GM19452 (cell line): ENCODE measurements at regions not wholly inside any gene's neighbourhood (a gene's known extent, or its start where the extent isn't known, plus 50 kb on each side); places are given as distances from the start of the nearest gene placed in this dataset.
"Not testable (repeated sequence)": the region's sequence is repeated elsewhere in the genome, so short reads cannot be mapped to it uniquely, and the experiment has no call there.

Source experiments
- ATAC-seq: cut with Tn5 transposase; IDR thresholded peaks from one replicate; pipeline ENCODE4 v1.9.1; 2021; ENCODE audit not compliant: unreplicated experiment

DNA sequence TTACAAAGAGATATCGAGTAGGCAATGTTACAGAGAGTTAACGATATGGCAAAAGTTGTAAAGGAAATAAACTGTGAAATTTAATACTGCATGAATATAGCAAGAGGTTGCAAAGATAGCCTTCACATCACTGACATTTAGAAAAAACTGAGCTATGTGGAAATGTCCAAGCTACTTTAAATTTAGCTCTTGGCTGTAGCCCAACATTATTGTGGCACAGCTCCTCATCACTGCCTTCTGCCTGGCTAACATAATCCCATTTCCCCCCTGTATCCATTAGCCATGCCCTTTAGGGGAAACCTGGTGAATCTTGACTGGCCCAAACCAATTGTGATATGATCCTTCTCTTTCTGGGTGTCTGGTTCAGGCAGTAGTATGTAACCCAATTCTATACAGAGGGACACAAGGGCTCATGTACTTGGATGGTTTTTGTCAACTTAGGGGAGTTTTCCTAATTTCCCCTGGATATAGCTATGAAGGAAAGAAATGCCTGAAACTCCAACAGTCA, 115.4 kb downstream of the PFDN4 start:
- no peak for ATAC-seq

- no peak for ATAC-seq
Measured at GRCh38 chr20:54324041-54324440, 116.2 kb downstream of the PFDN4 start.

DNA sequence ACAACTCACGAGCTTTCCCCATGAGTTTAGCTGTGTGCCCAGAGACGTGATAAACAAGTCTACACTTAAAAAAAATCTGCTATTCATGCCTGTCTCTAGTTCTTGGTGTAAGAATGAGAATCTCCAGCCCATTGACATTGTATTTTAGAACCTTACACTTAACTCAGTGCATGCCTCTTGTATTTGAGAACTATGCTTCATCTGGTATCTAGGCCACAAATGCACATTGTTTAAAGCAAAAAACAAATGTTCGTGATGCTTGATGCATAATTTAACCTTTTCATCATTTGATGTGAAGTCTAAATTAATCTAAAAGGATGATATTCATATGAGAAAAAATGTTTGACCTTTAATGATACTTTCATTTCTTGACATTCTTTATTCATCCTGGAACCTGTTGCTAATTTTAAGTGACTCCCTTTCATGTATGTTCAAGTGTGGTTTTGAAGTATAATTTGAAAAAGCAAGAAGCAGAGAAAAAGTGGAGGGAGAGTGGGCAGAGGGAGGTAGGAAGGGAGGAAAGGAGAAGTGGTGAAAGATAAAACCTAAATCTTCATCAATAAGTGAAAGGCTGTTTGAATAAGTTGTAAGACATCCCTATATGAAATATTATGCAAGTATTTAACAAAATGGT, 116.9 kb downstream of the PFDN4 start:
- no peak for ATAC-seq

DNA sequence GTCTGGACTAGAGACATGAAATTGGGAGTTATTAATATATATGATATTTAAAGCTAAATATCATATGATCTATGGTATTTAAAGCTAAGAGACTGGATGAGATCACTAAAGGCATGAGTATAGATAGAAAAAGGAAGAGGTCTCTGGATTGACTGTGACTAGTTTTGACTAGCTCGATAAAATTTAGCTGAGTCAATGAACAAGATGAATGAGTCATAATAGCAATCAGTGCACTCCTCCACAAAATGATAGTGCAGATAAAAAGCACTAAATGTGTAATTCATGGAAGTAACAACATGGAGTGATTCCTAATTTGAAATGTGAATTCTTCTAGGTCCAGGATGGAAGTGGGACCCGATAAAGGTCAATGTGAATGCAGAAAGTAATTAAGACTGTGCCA, 127.4 kb downstream of the PFDN4 start:
- no peak for ATAC-seq

DNA sequence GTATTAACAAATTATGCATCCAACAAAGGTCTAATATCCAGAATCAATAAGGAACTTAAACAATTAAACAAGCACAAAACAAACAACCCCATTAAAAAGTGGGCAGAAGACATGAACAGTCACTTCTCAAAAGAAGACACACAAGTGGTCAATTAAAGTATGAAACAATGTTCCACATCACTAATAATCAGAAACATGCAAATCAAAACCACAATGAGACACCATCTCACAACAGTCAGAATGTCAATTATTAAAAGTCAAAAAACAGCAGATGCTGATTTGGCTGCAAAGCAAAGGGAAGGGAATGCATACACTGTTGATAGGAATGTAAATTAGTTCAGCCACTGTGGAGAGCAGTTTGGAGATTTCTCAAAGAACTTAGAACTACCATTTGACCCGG, 129.3 kb downstream of the PFDN4 start:
- ATAC-seq = no peak

DNA sequence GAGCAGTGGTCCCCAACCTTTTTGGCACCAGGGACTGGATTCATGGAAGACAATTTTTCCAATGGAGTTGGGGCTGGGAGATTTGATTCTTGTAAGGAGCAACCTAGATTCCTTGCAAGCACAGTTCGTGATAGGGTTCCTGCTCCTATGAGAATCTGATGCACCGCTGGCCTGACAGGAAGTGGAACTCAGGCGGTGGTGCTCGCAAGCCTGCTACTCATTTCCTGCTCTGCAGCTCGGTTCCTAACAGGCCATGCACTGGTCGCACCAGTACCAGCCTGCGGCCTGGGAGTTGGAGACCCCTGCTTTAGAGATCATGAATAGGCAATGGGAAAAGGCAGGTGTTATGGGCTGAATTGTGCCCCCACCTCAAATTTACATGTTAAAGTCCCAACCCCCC, 131.2 kb downstream of the PFDN4 start:
- ATAC-seq = no peak

DNA sequence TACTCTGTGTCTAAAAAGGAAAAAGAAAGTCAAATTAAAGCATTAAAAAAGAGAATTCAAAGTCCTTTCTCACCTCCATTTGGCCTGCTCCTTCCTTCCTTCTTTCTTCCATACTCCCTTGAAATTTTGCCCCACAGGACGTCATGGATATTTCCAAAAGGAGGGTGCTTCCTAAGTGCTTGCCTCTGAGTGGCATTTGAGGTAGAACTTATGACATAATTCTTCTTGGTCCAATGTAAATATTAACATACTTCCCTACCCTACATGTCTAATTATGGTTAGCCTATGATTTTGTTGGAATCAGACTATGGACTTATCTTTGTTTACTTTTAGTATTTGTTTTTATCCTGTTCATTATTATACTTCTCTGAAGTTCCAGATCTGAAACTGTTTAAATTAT, 132.3 kb downstream of the PFDN4 start:
- ATAC-seq = no peak

GRCh38 chr20:54340667-54341081, 132.8 kb downstream of the PFDN4 start:
- ATAC-seq = no peak

DNA sequence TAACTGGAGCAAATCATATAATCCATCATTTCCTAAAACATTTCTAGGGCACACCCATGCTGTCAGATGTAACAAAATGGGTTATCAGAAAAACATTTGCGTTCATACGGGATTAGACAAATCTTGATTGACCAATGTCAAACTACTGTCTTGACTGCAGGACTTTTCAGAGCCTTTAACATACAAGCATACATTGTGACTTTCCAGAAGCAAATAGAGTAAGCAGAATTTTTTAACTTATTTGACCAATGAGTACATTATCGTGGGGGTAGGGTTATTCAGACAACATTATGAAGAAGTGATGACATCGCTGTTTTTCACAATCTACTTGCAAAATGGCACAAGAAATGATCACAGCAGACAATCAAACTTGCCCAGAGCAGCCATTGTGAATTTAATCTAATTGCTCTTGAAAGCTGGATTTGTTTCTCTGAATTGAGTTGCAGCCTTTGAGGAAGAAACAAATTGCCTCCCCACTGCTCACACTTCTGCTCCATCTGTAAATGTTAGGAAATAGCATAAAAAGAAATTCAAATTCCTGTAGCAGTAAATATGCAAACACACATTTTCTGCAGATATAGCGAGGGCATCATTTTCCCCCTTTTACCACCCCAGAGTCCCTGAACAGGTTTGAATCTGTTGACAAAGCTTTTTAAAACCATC, 133.0 kb upstream of the DOK5 start:
- no peak for ATAC-seq

DNA sequence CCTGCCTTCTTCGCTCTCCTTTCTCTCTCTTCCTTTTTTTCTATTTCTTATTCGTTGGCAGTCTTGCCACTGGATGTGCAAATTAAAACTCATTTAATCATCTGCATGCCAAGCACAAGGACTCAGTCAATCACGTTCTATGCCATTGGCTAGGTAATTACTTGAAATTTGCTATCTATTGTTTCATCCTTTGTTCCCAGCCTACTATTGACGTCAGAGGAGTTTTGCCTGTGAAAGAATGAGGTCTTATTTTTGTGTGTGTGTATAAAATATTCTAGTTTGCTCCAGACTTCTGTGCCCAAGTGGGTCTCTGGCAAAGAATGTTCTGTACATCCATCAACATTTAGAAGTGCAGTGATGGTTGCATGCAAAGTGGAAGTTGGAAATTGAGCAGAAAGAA, 132.3 kb upstream of the DOK5 start:
- ATAC-seq = no peak

GRCh38 chr20:54343634-54344033, 131.8 kb upstream of the DOK5 start:
- ATAC-seq = no peak

DNA sequence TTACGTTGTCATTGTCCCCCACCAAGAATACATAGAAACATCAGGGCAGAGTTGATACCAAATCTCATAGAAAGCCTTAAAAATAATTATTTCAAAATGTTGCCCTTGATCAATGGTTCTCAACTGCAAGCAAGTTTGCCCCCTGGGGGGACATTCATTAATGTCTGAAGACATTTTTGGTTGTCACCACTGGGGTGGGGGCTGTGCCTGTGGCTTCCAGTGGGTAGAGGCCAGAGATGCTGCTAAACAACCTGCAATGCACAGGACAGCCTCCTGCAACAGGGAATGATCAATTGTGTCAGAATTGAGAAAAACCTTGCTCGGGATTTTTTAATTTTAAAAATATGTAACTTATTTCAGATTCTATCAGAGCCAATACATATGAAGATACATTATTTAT, 130.6 kb upstream of the DOK5 start:
- no peak for ATAC-seq

DNA sequence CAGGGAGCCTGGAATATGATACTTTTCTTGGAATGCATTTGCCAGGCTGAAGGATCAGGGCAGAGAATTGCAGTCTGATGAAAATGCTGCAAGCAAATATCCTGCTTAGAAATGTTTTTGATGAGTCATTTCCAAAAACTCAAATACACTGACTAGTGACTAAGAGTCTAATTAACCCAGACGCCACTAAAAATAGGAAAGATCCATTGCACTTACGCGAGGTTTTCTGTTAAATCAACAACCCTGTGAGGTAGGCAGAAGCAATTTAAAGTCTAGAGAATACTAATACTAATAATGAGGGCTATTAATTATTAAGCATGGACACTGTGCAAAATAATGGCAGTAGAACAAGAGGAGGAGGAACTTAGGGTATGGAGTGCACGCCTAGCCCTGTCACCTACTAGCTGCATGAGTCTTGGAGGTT, 130.1 kb upstream of the DOK5 start:
- peak; percentile 79 for ATAC-seq

DNA sequence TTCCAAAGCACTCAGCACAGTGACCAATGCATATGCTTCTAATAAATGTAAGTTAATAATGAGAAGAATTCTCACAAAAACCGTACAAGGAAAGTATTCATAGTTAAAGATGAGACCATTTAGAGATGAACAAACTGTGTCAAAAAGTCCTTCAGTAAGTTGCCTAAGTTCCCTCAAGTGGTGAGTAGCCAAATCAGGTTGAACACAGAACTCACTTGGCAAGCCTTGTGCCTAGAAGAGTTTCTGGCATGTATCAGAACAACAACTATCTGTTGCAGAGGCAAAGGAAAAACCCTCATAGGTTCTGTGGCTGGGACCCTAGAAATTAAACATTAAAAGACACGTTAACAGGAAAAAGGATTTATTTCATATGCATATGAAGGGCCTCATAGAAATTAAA, 129.6 kb upstream of the DOK5 start:
- peak; percentile 11 for ATAC-seq

DNA sequence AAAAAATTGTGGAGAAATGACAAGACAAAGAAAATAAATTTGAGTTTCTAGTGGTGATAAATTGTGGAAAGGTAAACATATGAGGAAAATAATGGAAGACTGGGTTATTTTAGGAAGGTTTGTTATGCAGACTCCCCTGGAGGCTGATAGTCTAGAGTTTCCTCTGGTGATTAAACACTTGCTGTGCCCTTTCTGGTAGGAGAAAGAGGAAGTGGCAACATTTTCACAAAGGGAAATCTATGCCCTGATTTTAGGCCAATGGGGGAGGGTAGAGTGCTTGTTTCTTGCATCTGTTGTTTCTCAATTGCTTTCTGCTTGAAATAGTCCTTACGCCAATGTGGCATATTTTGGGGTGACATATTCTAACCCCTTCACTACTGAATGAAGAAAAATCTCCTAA, 129.1 kb upstream of the DOK5 start:
- no peak for ATAC-seq

- ATAC-seq = no peak
Measured at GRCh38 chr20:54347166-54347833, 128.1 kb upstream of the DOK5 start.

- no peak for ATAC-seq
Measured at GRCh38 chr20:54350415-54350814, 125.0 kb upstream of the DOK5 start.

DNA sequence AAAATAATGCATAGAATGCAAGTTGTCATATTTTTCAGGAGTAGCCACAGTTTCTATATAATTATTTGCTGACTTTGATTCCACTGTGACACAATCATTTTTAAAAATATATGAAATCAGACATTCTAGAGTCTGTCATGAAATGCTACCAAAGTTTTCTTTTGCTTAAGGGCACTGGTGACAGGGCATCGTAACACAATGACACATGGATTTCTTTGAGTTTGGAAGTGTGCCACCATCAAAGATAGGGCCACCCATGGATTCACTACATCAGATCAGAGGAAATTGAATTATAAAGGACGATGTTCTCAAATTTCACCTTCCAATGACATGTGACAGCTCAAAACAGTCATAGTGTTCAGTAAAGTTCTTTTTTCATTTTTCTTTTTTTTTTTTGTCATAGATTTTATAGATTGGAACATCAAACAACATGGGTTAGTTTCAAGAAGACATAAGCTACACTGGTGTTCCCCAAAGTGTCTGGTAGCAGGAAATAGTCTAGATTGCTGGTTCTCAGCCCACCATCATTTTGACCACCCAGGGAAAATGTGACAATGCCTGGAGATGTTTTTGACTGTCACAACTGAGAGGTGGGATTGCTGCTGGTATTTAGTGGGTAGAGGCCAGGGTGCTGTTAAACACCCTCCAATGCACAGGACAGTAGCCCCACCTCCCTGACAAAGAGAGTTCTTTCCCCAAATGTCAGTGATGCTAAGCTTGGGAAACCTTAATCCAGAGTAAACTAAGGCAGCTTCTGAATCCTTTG, 123.8 kb upstream of the DOK5 start:
- no peak for ATAC-seq

GRCh38 chr20:54352541-54352940, 122.9 kb upstream of the DOK5 start:
- not testable (repeated sequence) for ATAC-seq

DNA sequence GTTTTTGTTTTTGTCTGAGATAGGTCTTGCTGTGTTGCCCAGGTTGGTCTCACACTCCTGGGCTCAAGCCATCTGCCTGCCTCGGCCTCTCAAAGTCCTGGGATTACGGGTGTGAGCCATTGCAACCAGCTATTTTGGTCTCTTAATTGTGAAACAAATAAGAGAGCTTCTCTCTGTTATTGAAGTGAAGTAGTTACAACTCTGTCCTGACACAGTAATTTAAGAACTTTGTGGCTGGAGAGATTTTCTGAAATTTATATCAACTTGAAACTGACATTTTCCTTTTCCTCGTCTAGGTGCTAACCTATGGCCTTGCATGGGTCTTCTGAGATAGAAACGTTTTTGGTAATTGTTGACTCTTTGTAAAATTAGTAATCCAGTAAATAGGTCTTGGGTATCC, 122.1 kb upstream of the DOK5 start:
- no peak for ATAC-seq

GRCh38 chr20:54355631-54356280, 119.6 kb upstream of the DOK5 start:
- ATAC-seq = no peak
